HK-2 (cell line): ENCODE measurements at regions not wholly inside any gene's neighbourhood (a gene's known extent, or its start where the extent isn't known, plus 50 kb on each side); places are given as distances from the start of the nearest gene placed in this dataset.
"Not testable (repeated sequence)": the region's sequence is repeated elsewhere in the genome, so short reads cannot be mapped to it uniquely, and the experiment has no call there.

Source experiments
- DNase-seq: peaks from one replicate; pipeline ENCODE4 v3.0.0-alpha.2; 2018; ENCODE audit not compliant: unreplicated experiment

DNA sequence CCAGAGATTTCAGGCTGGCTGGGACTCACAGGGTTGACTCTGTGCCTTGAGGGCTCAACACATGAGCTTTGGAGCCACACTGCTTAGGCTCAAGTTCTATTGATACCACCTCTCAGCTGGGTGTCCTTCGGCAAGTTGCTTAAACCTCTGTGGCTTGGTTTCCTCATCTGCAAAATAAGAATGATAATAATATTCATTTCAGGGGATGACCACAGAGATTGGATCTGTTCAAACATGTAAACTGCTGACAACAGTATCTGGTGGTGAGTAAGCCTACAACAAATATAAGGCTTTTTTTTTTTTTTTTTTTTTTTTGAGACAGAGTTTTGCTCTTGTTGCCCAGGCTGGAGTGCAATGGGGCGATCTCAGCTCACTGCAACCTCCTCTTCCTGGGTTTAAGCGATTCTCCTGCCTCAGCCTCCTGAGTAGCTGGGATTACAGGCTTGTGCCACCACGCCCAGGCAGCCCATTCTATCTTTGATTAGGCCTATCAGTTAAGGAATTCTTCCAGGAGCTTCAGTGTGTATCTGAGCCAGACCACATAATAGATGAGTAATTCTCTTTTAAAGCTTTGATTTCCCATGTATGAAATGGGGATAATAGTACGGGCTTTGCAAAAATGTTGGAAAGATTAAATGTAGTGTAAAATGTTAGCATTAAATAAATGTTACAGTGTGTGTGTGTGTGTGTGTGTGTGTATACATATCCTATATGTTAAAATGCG is 437.6 kb downstream of the PRDM2 start:
- no peak for DNase-seq

DNA sequence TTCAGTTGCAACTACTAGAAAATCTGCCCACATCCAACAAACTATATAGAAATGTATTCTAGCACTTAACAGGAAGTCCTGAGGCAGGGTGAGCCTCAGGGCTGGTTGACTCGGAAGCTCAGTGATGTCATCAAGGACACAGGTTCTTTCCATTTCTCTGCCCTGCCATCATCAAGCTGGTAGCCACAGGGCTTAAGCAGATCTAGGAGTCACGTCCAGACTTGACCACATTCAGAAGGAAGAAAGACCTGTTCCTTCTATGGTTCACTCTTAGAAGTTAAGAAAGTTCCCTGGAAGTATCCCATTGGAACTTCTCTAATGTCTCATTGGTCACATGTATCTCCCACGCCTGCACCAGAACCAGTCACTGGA is 438.1 kb downstream of the PRDM2 start:
- no peak for DNase-seq

DNA sequence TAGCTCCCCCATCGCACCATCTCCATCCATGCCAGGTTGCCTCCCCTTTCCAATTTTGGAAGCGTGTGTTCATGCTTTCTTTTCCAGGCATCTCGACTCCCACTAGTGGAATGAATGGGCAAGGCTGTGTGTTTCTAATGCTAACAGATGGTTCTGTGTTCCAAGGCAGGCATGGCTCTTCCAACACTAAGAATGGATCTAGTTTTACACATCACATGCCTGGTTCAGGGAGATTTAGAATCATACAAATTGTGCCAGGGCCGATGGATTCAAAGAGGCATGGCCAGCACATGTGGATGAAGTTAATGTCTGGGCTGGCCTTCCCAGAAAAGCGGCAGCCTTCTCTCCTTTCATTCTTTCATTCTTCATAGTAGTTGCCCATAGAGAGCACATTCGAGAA is 438.7 kb downstream of the PRDM2 start:
- no peak for DNase-seq

DNA sequence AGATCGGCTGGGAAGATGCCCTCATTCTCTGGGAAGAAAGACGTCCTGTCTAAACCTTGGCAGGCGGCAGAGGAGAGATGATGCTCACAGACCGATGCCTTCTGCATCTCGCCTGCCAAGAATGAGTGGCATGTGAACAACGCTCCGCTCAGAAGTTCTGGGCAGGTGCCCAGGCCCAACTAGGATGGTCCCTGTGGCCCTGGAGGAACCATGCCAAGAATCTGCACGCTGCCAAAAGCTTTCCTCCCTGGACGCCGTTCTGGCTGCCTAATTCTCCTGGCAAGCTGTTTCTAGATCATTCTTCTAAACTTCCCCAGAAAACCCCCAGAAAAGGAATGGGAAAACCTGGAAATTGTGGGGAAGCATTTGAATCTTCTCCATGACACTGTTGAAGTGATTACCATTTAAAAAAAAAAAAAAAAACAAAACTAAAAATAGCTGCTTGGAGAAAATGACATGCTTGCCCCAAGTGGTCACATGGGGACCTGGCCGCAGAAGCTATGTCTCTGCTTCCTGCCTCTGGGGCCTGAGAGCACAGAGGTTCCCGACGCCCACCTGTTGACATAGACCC is 440.9 kb downstream of the PRDM2 start:
- DNase-seq: no peak

DNA sequence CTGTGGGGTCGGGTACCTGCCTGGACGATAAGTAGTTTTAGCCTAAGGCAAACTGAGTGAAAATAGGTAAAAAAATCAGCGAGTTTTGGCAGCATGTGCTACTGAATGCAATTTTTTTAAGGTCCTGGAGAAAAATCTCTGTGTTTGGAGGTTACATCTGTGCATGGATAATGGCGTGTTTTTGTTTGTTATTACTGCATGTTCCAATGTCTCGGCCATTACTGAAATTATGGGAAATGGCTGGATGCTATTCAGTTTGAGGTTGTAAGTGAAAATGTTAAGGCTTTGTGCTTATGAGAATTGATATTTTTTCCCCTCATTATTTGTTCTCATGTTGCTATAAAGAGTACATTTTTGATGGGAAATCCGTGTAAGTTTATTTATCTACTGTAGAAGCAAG is 441.7 kb downstream of the PRDM2 start:
- DNase-seq: no peak

DNA sequence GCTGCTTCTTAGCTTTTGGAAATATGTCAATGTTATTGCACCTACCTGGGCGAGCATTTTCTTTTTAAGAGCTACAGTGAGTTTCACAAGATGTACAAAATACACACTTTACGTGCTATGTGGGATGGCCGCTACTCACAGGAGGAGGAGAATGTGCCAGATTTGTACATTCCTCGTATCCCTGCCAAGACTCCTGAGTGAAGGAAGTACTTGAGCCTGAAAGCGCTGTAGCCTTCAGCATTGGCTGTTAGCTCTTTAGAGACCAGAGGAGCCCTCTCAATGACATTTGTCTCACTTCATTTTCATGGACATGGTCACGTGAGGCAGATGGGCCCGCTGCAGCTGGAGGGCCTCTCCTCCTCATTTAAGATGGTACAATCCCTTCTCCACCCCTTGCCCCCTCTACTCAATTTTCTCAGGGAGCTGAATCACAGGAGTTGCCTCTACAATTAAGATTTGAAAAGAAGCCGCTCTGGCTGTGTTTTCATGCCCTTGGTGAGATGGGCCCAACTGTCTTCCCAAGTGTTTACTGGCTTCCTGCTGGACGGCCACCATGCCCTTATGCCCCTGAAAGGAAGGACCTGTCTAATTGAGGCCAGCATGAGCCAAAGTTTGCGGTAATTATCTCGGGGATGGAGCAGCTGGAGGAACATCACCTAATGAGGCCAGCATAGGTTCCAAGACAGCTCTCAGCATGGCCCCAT is 442.6 kb downstream of the PRDM2 start:
- no peak for DNase-seq

DNA sequence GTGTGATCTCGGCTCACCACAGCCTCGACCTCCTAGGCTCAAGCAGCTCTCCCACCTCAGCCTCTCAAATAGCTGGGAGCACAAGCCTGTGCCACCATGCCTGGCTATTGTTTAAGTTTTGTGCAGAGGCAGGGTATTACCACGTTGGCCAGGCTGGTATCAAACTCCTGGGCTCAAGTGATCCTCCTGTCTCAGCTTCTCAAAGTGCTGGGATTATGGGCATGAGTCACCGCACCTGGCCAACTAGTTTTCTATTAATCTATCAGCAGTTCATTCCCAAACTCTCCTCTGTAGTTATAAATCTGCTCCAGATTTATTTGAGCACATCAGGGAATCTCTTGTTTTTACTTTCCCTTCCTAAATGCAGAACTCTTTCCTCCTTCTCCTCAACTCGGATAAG is 443.8 kb downstream of the PRDM2 start:
- no peak for DNase-seq

DNA sequence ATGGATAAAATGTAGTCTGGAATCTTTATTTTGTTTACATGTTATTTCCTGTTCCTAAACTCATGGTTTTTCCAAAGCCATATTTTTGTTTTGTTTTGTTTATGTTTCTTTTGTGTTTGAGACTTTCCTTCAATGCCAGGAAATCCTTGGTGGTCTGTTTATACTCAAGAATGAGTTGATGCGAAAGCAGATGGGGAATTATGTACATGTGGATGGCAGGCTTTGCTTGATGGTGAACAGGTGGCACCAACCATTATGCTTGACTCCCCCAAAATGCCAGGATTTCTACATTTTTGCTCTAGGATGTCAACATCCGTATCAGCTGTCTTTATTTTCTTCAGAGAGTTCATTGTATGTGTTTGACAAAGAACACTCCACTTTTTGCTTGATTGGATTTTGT is 448.5 kb downstream of the PRDM2 start:
- DNase-seq: no peak

DNA sequence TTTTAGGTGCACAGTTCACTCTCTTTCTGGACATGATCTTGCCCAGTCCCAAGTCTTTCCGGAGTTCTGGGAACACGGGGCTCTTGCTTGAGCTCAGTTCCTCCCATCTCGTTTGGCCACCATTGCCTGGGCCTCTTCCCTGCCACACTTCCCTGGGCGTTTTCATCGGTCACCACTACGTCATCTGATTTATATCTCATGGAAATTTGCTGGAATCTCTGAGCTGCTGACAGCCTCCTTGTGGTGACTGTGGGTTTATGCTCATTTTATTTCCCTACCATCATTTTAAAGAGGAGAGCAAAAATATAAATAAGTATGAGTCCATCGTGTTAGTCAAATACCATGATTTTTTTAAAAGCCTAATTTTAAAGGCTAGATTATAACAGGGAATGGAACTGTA is 449.1 kb upstream of the KAZN start:
- no peak for DNase-seq

DNA sequence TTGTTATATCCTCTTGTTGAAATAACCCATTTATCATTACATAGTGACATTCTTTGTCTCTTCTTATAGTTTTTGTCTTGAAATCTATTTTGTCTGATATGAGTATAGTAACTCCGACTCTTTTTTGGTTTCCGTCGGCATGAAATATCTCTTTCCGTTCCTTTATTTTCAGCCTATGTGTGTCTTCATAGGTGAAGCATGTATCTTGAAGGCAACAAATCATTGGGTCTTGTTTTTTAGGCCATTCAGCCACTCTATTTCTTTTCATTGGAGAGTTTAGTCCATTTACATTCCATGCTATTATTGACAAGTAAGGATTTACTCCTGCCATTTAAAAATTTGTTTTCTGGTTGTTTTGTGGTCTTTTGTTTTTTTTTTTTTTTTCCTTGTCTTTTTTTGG is 441.9 kb upstream of the KAZN start:
- no peak for DNase-seq

DNA sequence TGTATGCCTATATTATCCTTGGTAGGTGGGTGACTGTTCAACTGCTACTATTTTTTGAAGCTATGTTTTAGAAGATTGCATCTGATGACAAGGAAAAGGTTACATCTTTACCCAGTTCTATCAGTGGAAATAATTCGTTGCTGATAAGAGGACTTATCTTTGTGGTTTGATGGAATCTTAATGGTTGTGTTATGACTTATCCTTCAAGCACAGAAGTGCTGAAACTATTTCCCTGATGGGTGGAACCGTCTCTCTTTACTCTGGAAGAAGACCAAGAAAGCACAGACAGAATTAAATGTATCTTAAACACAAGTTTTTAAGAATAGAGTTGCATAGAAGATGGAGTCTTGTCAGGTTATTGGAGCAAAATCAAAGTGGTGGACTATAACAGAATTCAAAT is 437.7 kb upstream of the KAZN start:
- no peak for DNase-seq

DNA sequence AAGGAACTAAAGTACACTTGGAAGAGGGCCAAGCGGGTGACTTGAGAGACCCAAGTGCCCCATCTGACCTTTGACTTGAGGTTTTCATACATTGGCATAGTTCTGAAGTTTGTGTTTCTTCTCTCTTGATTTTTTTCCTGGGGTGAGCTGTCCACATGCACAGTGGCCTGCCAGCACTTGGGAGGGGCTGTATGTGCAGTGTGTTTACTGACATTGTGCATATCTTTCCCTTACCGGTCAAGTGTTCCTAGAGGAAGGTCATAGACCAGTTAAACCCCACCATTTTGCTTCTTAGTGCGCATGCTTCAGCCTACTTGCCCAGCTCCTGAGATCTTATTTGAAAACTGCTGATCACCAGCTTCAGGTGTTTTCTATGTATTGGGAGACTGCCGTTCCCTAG is 435.2 kb upstream of the KAZN start:
- DNase-seq: no peak

DNA sequence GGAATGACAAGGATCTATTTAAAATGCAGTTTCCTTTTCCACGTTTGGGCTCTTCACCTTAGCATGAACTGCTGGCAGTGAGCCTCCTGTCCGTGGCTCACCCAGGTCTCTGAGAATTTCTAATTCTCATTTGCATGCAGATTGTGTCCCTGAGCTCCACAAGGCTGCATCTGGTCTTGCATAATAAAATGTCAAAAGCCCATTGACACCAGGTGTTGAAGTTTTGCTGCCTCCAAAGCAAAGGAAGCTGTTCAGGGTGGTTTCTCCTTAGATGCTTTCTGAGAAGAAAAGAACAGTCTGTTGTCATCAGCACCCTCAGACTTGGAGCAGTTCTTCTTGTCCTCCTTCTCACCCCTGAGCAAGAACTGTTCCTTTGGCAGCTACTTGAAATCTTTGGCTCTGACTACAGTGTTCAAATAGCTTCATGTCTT is 433.1 kb upstream of the KAZN start:
- DNase-seq: no peak

DNA sequence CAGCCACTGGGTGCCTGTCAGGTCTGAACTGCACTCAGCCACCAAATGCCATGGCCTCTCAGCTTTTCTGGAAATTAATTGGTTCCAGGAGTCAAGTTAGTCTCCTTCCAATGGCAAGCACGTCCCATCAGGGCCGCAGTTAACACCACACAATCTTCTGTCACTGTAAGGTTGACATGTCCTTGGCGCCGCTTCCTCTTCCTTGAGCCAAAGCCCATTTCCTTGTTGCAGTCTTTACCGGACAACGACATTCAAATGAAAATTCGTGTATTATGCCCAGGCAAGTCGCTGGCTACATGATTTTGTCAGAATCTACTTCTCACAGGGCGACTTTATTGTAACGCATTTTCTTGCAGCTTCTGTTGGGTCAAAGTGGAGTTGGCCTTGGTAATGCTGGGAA is 430.6 kb upstream of the KAZN start:
- DNase-seq: no peak

DNA sequence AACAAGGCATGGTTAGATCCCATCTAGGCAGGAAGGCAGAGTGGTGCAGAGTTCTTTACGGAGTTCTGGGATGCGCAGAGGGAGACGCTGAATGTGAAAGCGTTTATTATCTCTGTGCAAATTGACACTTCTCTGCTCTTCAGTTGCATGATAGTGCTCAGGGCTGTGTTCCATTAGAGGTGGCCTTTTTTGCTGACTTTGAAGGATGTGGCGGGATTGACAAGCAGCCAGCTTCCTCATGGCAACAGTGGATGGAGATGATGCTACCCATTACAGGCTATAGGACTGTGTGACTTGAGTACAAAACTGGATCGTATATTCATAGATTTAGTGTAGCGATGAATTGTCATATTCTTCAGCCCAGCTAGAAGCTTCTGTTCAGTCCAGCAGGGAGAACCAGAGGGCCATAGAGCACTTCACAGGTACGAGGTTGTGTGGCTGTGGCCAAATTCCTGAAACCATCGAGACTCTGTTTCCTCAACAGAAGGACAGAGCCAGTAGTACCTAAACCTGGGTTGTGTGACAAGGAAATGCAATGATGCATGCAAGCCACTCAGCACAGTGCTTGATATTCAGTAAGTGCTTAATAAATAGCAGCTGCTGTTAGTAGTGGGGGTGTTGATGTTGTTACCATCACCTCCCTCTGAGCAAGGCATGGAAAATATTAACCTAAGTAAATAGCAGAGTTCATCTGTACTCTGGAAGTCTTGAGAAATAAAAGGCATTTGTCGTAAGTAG is 430.0 kb upstream of the KAZN start:
- no peak for DNase-seq

DNA sequence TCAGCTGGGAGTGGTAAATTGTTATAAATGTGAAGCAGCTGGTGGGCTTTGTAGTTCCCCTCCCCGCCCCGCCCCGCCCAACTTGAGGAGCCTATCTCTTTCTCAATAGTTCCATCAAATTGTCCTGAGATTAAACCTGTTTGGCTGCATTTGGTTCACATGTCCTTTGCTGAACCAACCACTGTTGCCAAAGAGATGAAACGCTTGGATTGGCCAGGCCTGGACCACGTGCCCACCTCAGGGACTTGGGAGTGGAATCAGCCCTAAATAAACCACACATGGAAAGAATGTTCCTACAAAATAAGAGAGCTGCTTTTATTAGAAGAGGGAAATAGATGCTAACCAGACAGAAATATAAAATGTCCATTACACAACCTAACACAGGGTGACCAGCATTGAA is 424.9 kb upstream of the KAZN start:
- no peak for DNase-seq

DNA sequence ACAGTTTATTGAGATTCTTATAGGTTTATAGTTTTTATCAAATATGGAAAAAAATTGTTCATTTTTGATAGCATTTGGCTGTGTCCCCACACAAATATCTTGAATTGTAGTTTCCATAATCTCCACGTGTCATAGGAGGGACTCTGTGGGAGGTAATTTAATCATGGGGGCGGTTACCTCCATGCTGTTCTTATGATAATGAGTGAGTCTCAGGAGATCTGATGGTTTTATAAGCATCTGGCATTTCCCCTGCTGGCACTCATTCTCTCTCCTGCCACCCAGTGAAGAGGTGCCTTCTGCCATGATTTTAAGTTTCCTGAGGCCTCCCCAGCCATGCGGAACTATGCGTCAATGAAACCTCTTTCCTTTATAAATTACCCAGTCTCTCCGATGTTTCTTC is 420.6 kb upstream of the KAZN start:
- DNase-seq: not testable (repeated sequence)

DNA sequence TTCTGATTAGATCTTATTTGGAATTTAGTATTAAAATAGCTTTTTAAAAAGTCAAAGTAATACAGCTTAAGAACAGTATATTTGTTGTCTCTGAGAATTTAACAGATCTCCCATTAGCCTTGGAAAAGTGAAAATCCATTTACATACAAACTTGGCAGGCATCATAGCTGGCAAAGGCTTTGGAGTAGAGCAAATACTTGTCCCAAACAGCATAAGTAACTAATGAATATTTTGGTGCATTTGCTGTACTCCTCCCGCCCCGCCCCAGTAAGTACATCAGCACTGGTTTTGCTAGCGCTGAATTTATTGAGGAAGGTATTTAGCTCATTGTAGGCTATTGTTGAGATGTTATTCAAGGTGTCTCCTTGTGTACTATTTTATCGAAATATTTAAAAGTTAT is 417.7 kb upstream of the KAZN start:
- DNase-seq: no peak

DNA sequence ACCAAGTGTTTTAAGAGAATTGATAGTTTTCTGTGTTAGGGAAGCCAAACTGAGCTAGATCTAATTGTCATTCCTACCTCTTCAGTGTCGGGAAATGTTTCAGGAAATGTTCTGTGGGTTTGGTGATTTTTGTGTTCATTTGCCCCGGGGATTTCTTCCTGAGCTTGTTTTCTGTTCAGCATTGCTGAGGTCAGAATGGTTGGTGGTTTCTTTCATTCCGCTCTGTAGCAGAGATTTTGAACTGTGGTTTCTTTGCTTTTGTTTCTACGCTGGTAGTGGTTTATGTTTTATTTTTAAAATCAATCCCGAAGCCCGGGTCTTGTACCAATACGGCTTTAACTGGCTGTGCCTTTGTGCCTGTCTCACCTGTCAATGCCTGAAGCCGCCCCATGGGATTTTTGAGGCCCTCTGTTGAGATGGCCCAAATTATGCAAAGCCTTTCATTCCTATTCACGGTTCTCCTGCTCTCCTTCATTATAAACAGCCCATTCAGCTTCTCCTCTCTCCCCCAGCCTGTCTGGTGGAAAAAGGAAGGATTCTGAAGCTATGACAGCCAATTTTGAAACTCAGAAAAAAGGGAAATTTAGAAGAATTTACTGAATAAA is 417.2 kb upstream of the KAZN start:
- no peak for DNase-seq

DNA sequence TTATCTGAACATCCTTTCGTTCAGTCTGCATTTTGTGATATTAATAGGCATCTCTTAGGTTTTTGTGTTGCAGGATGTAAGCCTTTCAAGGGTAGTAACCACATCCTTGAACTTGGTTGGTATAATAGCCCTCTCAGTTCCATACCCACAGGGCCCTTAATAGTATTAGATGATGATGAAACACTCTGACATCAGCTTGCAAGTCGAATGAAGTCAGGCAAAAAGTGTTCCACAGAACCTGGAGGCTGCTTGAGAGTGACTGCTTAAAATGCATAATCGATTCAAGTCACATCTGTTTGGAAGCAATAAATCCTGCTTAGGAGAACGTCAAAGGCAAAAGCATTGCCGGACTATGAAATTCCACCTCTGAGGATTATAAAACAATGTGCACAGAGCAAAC is 415.6 kb upstream of the KAZN start:
- DNase-seq: no peak

DNA sequence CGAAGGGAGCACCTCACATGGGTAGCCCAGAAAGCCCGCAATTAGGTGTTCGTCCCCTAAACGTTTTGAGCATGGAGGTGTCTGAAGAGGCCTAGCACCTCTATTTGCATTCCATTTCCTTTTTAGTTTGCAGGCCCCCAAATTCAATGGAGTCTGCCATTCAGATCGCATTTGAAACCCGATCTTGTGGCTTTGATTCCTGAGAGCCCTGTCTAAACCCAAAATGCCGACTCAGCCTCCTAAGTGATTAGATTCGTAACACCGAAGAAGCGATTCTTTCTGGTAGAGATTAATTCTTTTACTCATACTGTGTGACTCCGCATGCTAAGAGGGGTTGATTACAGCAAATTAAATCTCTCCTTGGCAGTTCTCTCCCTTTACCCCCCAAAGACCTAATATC is 415.2 kb upstream of the KAZN start:
- DNase-seq: no peak

DNA sequence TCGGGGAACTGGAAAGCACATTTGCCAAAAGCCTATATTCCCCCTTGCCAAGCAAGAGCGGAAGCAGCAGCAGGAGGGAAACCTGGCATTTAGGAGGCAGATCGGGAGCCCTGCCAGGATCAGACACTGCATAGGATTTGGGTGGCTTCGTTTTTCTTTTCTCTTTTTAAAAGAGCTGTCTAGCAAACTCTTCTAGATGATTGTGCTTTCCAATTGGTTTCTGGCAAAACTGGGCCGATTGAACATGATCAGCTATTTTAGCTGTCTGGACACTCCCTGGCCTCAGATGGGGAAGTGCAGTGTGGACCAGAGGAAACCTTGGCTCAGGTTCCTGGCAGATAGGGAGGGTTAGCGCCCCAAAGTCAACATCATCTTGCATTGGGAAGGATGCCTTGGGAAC is 414.0 kb upstream of the KAZN start:
- DNase-seq: no peak
